Stimulated activated naive CD8-positive, alpha-beta T cell treated with anti-CD3 and anti-CD28 coated beads, Interleukin-15, Interleukin-2, amounts not matched to agents 100 ng/mL and 50 ng/mL, for 24 hours (primary cell): ENCODE measurements at regions not wholly inside any gene's neighbourhood (a gene's known extent, or its start where the extent isn't known, plus 50 kb on each side); places are given as distances from the start of the nearest gene placed in this dataset.

Experiments used
- H3K27ac Mint-ChIP-seq: one replicate; pipeline ENCODE4 v1.8.0; 2021; ENCODE audit warnings: mild to moderate bottlenecking, mixed read lengths
- H3K27me3 Mint-ChIP-seq: one replicate; pipeline ENCODE4 v1.8.0; 2021; ENCODE audit warnings: mixed read lengths
- H3K36me3 Mint-ChIP-seq: one replicate; pipeline ENCODE4 v1.8.0; 2021; ENCODE audit warnings: low read depth, mixed read lengths
- H3K4me1 Mint-ChIP-seq: one replicate; pipeline ENCODE4 v1.8.0; 2021; ENCODE audit warnings: low read depth, mixed read lengths
- H3K4me3 Mint-ChIP-seq: one replicate; pipeline ENCODE4 v1.8.0; 2021; ENCODE audit warnings: mild to moderate bottlenecking, mixed read lengths
- H3K9me3 Mint-ChIP-seq: one replicate; pipeline ENCODE4 v1.8.0; 2021; ENCODE audit warnings: mixed read lengths

DNA sequence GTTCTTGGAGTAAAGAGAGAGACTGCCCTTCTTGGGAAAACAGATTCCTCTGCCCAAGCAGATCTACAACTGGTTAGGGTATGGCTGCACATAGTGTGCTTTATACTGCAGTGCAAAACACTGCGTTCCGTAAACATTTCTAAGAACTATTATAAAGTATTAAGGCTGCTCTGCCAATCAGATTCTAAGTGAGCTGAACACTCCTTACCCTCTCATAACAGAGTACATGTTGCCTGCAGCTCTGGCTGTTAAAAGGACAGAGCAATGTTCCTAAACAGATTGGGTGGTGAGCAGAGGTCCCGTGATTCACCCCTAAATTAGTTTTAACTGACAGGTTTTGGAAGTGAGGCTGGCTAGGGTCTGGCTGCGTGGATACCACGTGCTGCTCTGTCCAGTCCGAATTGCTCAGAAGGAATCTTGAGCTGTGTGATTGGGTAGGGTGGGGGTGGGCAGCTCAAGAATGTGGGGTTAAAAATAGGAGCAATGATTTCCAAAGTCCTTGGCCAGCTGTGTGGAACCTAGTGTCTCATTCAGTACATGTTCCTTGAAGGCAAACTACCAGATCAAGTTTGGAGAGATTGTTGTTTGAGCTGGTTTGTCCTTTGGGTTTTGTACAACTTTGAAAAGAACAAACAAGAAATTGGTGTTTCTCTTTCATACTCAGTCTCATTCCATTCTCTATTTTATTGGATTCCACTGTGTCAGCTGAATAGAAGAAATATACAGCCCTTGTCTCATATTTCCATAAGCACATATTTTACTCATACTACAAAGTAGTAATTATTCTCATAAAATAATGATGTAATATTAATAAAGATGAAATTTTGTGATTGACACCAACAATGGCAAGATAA lies 497.6 kb upstream of the CD180 start:
- Mint-ChIP-seq H3K27me3 (no peaks in the 10 kb centered on the region), H3K9me3 (no peaks in the 10 kb centered on the region), H3K4me3 (no peak overlapping the region), H3K4me1 (no peaks in the 10 kb centered on the region), H3K36me3 (no peaks in the 10 kb centered on the region), H3K27ac (no peak overlapping the region)

DNA sequence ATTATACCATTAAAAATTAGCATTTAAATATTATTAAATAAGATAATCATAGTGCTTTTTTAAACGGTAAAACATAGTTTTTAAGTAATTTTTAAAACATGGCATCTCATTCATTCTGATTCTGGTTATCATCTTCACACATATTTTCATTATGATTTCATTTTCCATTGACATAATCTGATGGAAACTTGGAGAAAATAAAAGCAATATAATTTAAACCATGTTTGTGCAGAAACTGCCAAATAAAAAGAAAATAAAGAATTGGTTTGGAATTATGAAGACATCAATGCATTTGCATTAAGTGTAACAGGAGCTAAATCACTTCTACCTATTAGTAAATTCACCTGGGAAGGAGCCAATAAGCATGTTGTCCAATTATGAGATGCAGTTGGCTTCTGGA lies 490.1 kb upstream of the CD180 start:
- Mint-ChIP-seq H3K9me3 (no peaks in the 10 kb centered on the region), H3K4me1 (no peaks in the 10 kb centered on the region), H3K36me3 (no peaks in the 10 kb centered on the region), H3K27ac (no peak overlapping the region), H3K4me3 (no peak overlapping the region), H3K27me3 (peaks cover 12% of the 10 kb centered on the region)

DNA sequence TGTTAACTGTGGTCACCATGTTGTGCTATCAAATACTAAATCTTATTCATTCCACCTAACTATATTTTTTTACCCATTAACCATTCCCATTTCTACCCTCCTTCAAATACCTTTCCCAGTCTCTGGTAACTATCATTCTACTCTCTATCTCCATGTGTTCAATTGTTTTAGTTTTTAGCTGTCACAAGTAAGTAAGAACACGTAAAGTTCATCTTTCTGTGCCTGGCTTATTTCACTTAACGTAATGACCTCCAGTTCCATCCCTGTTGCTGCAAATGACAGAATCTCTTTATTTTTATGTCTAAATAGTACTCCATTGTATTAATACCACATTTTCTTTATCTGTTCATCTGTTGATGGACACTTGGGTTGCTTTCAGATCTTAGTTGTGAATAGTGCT lies 485.1 kb upstream of the CD180 start:
- H3K4me1 Mint-ChIP-seq: no peaks in the 10 kb centered on the region
- peaks cover 14% of the 10 kb centered on the region for H3K27me3 Mint-ChIP-seq
- H3K27ac Mint-ChIP-seq: no peak overlapping the region
- H3K36me3 Mint-ChIP-seq: no peaks in the 10 kb centered on the region
- no peaks in the 10 kb centered on the region for H3K9me3 Mint-ChIP-seq
- H3K4me3 Mint-ChIP-seq: no peak overlapping the region

DNA sequence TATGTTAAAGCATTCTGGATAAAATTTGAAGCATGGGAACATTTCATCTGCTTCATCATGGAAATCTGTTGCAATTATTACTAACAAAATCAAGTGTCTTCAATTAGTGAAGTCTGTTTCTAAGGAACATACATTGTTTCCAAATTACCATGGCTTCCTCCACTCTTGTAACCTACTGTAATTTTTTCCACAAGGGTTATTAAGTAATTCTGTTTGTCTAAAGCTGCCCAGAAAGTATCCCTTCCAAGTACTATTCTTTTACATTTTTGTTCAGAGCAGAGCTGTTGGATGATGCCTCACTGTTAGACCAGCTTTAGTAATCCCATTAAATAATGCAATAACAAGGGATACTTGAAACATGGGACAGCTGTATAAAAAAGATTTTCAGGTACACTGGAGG lies 483.5 kb upstream of the CD180 start:
- Mint-ChIP-seq H3K36me3 (no peaks in the 10 kb centered on the region), H3K4me3 (no peak overlapping the region), H3K27ac (no peak overlapping the region)

DNA sequence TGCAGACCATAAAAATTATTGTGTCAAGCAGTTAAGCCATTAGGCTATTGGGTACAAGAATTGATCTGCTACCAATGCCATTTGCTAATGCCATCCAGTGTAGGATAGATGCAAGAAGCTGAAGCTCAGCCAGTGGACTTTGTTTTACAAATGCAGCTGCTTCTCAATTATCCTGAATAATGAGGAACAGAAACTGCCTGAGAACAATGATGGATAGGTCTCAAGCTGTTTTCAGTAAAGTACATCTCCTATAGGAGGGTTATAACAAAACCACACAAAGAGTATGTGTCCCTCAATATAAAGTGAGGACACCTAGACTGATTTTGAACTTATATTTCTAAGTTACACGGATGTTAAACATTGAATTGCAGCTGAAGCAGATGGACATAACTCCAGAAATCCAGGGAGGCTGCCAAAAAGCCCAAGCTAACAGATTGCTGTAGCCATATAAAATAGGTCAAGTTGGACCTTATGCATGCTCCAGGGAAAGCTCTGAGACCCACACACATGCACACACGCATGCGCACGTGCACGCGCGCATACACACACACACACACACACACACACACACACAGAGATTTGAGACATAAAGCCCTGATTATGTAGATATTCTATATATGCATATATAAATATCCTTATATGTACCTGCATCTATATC lies 482.7 kb upstream of the CD180 start:
- peaks cover 8% of the 10 kb centered on the region for H3K27me3 Mint-ChIP-seq
- H3K36me3 Mint-ChIP-seq: no peaks in the 10 kb centered on the region
- H3K9me3 Mint-ChIP-seq: no peaks in the 10 kb centered on the region
- H3K27ac Mint-ChIP-seq: no peak overlapping the region
- H3K4me3 Mint-ChIP-seq: no peak overlapping the region
- no peaks in the 10 kb centered on the region for H3K4me1 Mint-ChIP-seq

More for the DNA sequence above, 483.5 kb upstream of the CD180 start:
- H3K9me3 Mint-ChIP-seq: no peaks in the 10 kb centered on the region
- H3K27me3 Mint-ChIP-seq: peaks cover 14% of the 10 kb centered on the region
- H3K4me1 Mint-ChIP-seq: no peaks in the 10 kb centered on the region

DNA sequence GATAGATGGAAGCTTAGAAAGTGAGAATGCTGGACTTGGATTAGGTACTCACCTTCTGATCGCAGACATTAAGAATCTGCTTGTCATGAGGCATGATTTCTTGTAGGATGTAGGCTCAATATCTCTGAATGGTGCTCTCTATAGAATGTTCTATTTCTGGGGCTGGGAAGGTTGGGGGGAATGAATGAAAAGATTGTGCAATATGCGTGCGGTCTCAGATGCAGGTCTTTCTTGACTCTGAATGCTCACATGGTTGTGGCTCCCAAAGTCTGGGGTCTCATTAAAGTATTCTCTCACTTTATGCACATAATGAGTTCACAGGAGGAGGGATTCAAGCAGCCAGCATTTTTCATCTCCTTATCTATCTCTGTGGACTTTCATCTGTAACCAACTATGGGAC lies 482.0 kb upstream of the CD180 start:
- Mint-ChIP-seq H3K4me3 (no peak overlapping the region), H3K4me1 (no peaks in the 10 kb centered on the region), H3K27ac (no peak overlapping the region), H3K9me3 (no peaks in the 10 kb centered on the region), H3K36me3 (no peaks in the 10 kb centered on the region), H3K27me3 (peaks cover 7% of the 10 kb centered on the region)

DNA sequence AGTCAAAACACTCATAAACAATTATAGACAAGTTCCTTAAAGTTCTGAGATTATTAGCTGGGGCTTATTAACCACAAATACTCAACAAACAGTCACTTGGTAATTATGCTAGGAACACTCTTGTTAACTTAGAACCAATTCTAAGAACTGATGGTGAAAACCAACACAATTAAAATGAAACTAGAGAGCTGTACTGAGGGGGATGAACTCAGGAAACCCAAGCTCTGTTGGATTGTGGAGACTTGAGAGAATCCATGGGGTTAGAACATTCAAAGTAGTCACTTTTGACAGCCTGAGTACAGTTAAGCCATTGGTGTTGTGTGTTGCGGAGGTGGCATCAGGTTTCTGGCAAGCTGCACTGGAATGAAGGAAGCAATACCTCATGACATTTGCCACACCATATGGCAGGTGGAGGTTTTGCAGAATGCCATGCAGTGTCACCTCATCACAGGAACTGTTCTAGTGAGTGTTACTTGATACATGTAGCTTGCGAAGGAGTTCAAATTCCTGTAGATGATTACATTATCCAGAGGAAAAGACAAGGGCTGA lies 480.9 kb upstream of the CD180 start:
- Mint-ChIP-seq H3K9me3 (no peaks in the 10 kb centered on the region), H3K4me1 (no peaks in the 10 kb centered on the region), H3K27me3 (peaks cover 3% of the 10 kb centered on the region), H3K4me3 (no peak overlapping the region), H3K27ac (no peak overlapping the region), H3K36me3 (no peaks in the 10 kb centered on the region)

DNA sequence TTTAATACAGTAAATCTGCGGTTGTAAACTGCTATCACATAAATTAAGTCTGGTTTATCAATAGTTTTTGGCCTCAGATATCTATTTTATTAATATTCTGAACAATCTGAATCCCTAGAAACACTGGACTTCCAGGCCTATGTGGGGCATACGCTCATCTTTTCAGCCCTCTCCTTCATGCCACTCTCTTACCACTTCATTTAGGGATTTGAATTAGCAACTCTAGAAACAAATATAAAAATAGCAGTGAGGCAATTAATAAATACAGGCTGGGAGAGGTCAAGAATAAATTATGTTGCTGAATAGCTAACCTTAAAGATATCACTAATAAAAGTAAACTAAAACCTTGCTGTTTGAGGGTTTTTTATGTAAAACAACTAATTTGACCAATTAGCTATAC lies 480.3 kb upstream of the CD180 start:
- Mint-ChIP-seq H3K4me3 (no peak overlapping the region), H3K9me3 (no peaks in the 10 kb centered on the region), H3K36me3 (no peaks in the 10 kb centered on the region), H3K27ac (no peak overlapping the region), H3K4me1 (no peaks in the 10 kb centered on the region), H3K27me3 (peaks cover 3% of the 10 kb centered on the region)

DNA sequence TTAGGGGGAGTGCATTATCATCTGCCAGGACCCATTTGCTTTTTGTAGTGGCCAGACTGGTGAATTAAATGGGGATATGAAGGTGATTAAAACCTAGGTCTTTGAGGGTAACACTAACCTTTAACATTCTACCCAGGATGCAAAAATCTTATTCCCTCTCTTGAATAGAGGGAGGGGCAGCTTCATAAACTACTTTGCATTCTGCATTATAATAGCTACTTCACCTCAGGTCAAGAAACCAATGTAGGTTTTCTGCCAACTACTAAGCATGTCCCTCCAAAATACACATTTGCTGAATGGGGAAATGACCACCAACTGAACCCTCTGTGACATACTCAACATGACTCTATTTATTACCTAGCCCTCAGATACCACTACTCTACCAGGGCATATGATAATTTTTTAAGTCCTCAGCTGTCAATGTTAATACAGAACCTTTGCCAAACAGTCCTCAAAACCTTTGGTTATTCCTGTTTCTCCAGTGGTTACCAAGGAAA lies 477.6 kb upstream of the CD180 start:
- H3K9me3 Mint-ChIP-seq: no peaks in the 10 kb centered on the region
- H3K36me3 Mint-ChIP-seq: no peaks in the 10 kb centered on the region
- H3K4me1 Mint-ChIP-seq: no peaks in the 10 kb centered on the region
- H3K4me3 Mint-ChIP-seq: no peak overlapping the region
- H3K27ac Mint-ChIP-seq: no peak overlapping the region
- no peaks in the 10 kb centered on the region for H3K27me3 Mint-ChIP-seq

DNA sequence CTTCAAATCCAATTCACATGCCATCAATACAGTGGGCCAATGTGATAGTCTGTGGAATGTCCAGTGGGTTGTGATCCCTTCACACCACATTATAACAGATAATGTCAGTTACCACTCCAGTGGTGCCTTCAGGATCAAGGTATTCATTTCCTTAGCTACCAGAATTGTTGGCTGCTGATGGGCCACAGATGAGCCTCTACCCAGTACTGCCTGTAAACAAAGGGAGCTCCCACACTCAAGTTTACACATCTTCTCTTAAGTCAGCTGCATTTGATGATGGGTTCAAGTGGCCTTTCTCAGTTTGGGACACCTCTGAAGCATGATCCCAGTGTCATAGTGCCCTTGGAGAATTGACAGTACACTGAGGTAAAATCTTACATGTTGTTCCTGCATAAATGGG lies 477.0 kb upstream of the CD180 start:
- H3K4me1 Mint-ChIP-seq: no peaks in the 10 kb centered on the region
- no peak overlapping the region for H3K27ac Mint-ChIP-seq
- H3K27me3 Mint-ChIP-seq: no peaks in the 10 kb centered on the region
- no peaks in the 10 kb centered on the region for H3K36me3 Mint-ChIP-seq
- peaks cover under 1% of the 10 kb centered on the region for H3K9me3 Mint-ChIP-seq
- no peak overlapping the region for H3K4me3 Mint-ChIP-seq

DNA sequence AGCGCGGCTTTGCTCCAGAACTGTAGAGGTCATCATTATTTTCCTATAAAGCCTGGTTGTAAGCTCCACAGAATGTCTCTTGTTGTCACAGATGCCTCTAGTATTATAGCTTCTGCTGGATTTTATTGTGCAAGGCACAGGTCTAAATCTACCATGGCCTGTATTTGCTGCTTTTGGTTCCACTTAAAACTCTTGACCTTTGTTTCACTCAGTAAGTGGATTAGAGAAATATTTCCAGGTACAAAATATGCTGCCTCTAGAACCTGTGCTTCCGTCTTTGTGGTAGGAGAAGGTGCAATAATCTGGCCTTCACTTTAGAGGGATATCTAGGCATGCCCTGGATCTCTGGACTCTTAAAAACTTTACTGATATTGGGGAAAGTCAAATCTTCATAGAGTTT lies 476.6 kb upstream of the CD180 start:
- Mint-ChIP-seq H3K4me3 (no peak overlapping the region), H3K27me3 (no peaks in the 10 kb centered on the region), H3K4me1 (no peaks in the 10 kb centered on the region), H3K27ac (no peak overlapping the region), H3K36me3 (peaks cover under 1% of the 10 kb centered on the region), H3K9me3 (peaks cover 5% of the 10 kb centered on the region)

DNA sequence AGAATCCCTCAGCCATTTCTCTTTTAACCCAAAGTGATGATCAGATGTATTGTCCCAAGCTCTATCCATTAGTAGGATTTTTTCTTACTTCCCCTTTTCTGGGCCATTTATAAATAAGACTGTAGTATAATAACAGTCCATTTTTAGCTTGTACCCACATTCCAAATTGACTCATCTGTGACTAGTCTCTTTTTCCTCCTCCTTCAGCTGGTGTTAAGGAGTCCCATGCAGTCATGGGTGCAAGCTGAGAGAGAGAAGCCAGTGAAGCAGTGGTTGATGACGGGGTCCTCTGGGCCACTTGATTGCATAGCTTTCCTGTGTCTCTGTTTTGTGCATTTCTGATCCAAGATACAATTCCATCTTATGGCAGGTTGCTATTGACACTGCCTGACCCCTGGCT lies 476.0 kb upstream of the CD180 start:
- H3K27ac Mint-ChIP-seq: no peak overlapping the region
- H3K4me1 Mint-ChIP-seq: no peaks in the 10 kb centered on the region
- H3K36me3 Mint-ChIP-seq: peaks cover 4% of the 10 kb centered on the region
- no peaks in the 10 kb centered on the region for H3K27me3 Mint-ChIP-seq
- H3K9me3 Mint-ChIP-seq: peaks cover 9% of the 10 kb centered on the region
- no peak overlapping the region for H3K4me3 Mint-ChIP-seq

DNA sequence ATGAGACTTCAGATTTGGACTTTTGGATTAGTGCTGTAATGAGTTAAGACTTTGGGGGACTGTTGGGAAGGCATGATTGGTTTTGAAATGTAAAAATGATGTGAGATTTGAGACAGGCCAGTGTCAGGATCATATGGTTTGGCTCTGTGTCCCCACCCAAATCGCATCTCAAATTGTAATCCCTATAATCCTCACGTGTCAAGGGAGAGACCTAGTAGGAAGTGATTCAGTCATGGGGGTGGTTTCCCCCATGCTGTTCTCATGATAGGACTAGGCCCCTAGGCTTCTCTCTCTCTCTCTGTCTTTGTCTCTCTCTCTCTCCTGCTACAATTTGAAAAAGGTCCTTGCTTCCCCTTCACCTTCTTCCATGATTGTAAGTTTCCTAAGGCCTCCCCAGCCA lies 473.3 kb upstream of the CD180 start:
- no peak overlapping the region for H3K4me3 Mint-ChIP-seq
- no peaks in the 10 kb centered on the region for H3K4me1 Mint-ChIP-seq
- H3K27me3 Mint-ChIP-seq: no peaks in the 10 kb centered on the region
- peaks cover 17% of the 10 kb centered on the region for H3K9me3 Mint-ChIP-seq
- no peak overlapping the region for H3K27ac Mint-ChIP-seq
- peaks cover 8% of the 10 kb centered on the region for H3K36me3 Mint-ChIP-seq

DNA sequence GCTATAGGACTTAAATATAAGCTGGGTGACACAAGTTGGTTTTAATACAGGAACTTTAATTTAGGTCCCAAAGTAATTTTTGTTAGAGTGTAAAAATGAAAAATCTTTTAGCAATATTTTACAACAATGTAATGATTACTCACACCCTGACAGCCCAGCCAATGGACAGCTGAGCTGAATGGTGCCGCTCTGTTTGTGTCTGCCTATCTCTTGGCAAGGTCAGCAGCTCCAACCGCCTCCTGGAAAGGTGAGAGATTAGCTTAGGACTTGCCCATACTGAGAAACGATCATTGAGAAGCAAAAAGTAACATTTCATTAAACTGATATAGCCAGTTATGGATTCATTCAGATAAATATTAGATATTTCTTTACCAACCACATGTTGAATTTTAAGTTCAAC lies 463.6 kb upstream of the CD180 start:
- Mint-ChIP-seq H3K36me3 (no peaks in the 10 kb centered on the region), H3K27ac (no peak overlapping the region), H3K27me3 (no peaks in the 10 kb centered on the region), H3K4me1 (no peaks in the 10 kb centered on the region), H3K4me3 (no peak overlapping the region), H3K9me3 (no peaks in the 10 kb centered on the region)

DNA sequence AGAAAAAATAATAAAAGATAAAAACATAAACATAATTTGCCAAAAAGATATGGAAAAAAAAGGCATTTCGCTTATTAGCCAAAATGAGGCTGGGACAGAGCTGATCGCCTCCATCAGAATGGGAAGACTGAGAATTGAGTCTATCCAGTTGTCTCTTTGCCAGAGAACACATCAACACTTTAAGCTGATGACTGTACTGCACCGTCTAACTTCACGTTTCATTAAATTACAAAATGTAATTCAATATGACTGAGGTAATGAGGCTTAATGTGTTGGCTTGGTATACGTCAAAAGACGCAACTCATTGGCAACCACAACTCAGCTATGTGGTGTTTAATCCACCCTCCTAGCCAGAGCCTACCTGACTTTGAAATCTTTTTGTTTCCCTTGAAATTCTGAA lies 462.7 kb upstream of the CD180 start:
- Mint-ChIP-seq H3K27ac (no peak overlapping the region), H3K9me3 (no peaks in the 10 kb centered on the region), H3K4me1 (no peaks in the 10 kb centered on the region)

More for the DNA sequence above, 462.7 kb upstream of the CD180 start:
- Mint-ChIP-seq H3K27me3 (no peaks in the 10 kb centered on the region), H3K36me3 (no peaks in the 10 kb centered on the region), H3K4me3 (no peak overlapping the region)
